Astrocyte of the hippocampus (primary cell): ENCODE measurements at regions not wholly inside any gene's neighbourhood (a gene's known extent, or its start where the extent isn't known, plus 50 kb on each side); places are given as distances from the start of the nearest gene placed in this dataset.
"Not testable (repeated sequence)": the region's sequence is repeated elsewhere in the genome, so short reads cannot be mapped to it uniquely, and the experiment has no call there.

ENCODE experiments used
- DNase-seq: peaks from one replicate; pipeline ENCODE4 v3.0.0; 2011; ENCODE audit warnings: low read depth, low spot score

GRCh38 chr7:57740126-57740525 is 290.1 kb downstream of the ZNF716 start:
- DNase-seq: not testable (repeated sequence)

GRCh38 chr7:57769131-57769530 is 319.2 kb downstream of the ZNF716 start:
- DNase-seq: no peak

- DNase-seq: no peak
These were observed 320.0 kb downstream of the ZNF716 start for GRCh38 chr7:57769958-57770357.

- no peak for DNase-seq
These were observed 322.3 kb downstream of the ZNF716 start for GRCh38 chr7:57772126-57772924.

GRCh38 chr7:57774300-57774699 is 324.3 kb downstream of the ZNF716 start:
- no peak for DNase-seq

GRCh38 chr7:57775396-57776088 is 325.6 kb downstream of the ZNF716 start:
- no peak for DNase-seq

- not testable (repeated sequence) for DNase-seq
These were observed 326.3 kb downstream of the ZNF716 start for GRCh38 chr7:57776136-57776856.

- DNase-seq: no peak
These were observed 339.2 kb downstream of the ZNF716 start for GRCh38 chr7:57789130-57789529.

GRCh38 chr7:57819491-57819981 is 369.6 kb downstream of the ZNF716 start:
- no peak for DNase-seq

GRCh38 chr7:57820477-57820876 is 370.5 kb downstream of the ZNF716 start:
- DNase-seq: no peak

- DNase-seq: no peak
These were observed 371.7 kb downstream of the ZNF716 start for GRCh38 chr7:57821438-57822382.

- DNase-seq: not testable (repeated sequence)
These were observed 376.6 kb downstream of the ZNF716 start for GRCh38 chr7:57826548-57826947.

GRCh38 chr7:57835161-57835560 is 385.2 kb downstream of the ZNF716 start:
- not testable (repeated sequence) for DNase-seq

- DNase-seq: not testable (repeated sequence)
These were observed 389.2 kb downstream of the ZNF716 start for GRCh38 chr7:57839152-57839551.

- DNase-seq: peak; percentile 4
These were observed 418.1 kb downstream of the ZNF716 start for GRCh38 chr7:57867884-57868701.

- DNase-seq: peak; percentile 0
These were observed 418.9 kb downstream of the ZNF716 start for GRCh38 chr7:57868771-57869483.
